Upper lobe of left lung (tissue), 6 donors: ENCODE measurements at regions not wholly inside any gene's neighbourhood (a gene's known extent, or its start where the extent isn't known, plus 50 kb on each side); places are given as distances from the start of the nearest gene placed in this dataset.
"Not testable (repeated sequence)": the region's sequence is repeated elsewhere in the genome, so short reads cannot be mapped to it uniquely, and the experiment has no call there.

Experiments used
- ATAC-seq, 2 donors: fragments of 200-7000 bp; cut with Tn5 transposase; one replicate each; pipeline ENCODE4 v1.9.1; 2022; ENCODE audit warnings: mild to moderate bottlenecking in 2 of 2, moderate library complexity in 2 of 2; ENCODE audit not compliant: low FRiP score in 2 of 2
- DNase-seq, 2 donors: peaks; one replicate each; pipeline ENCODE4 v3.0.0-alpha.2; 2019 to 2020
- H3K27ac ChIP-seq, 4 donors: fragments of 200-600 bp; sonication (generic); one replicate each; pipeline ENCODE4 v1.5.1; 2016 to 2019
- H3K27me3 ChIP-seq, 4 donors: fragments of 200-600 bp; sonication (generic); one replicate each; pipeline ENCODE4 v1.5.1; 2017 to 2019
- H3K36me3 ChIP-seq, 4 donors: fragments of 200-600 bp; sonication (generic); one replicate each; pipeline ENCODE4 v1.5.1; 2016 to 2019
- H3K4me1 ChIP-seq, 4 donors: fragments of 200-600 bp; sonication (generic); one replicate each; pipeline ENCODE4 v1.5.1; 2018 to 2019
- H3K4me3 ChIP-seq, 4 donors: fragments of 200-600 bp; sonication (generic); one replicate each; pipeline ENCODE4 v1.5.1; 2017 to 2019; ENCODE audit warnings: mild to moderate bottlenecking in 2 of 4, moderate library complexity in 1 of 4
- H3K9me3 ChIP-seq, 4 donors: fragments of 200-600 bp; sonication (generic); one replicate each; pipeline ENCODE4 v1.5.1; 2018 to 2019
- CTCF ChIP-seq, 6 experiments: fragments of 450-650 bp in 4 of 6; fragments of 200-600 bp in 2 of 6; sonication (generic) in 2 of 6; IDR thresholded peaks; one replicate each; pipeline ENCODE4 v1.5.1; 2016 to 2019; ENCODE audit warnings: antibody characterized with exemption in 6 of 6
- EP300 ChIP-seq, 4 donors: sonication (generic); formaldehyde crosslinking; IDR thresholded peaks; one replicate each; pipeline ENCODE4 v1.5.1; 2017; ENCODE audit warnings: antibody characterized with exemption in 4 of 4, control low read depth in 2 of 4
- POLR2A ChIP-seq, 4 donors: fragments of 450-650 bp; IDR thresholded peaks; one replicate each; pipeline ENCODE4 v1.5.1; 2016 to 2017; ENCODE audit warnings: antibody characterized with exemption in 4 of 4, mild to moderate bottlenecking in 2 of 4
- POLR2AphosphoS5 ChIP-seq, 2 donors: sonication (generic); formaldehyde crosslinking; IDR thresholded peaks; one replicate each; pipeline ENCODE4 v1.5.1; 2017; ENCODE audit warnings: antibody characterized with exemption in 2 of 2
- WGBS, 2 donors: methylation state at CpG; one replicate each; pipeline ENCODE4 v1.1.5; 2017 to 2018; 5-methylcytosine and 5-hydroxymethylcytosine counted together
- donor health status: DM: no; HTN: no; CAD: no; lungs with moderate emphysema.
- donor health status: DM: no; HTN: yes; CAD: no; lungs with severe emphysema.

- Histone ChIP-seq H3K9me3 (no peaks in the 10 kb centered on the region), H3K4me3 (no peak overlapping the region), H3K36me3 (no peaks in the 10 kb centered on the region), H3K27me3 (no peaks in the 10 kb centered on the region), H3K4me1 (no peaks in the 10 kb centered on the region), H3K27ac (no peak overlapping the region)
- ATAC-seq: no peak
- TF ChIP-seq EP300 (IDR thresholded peaks at IDR 0.05) (no peak), POLR2AphosphoS5 (IDR thresholded peaks at IDR 0.05) (no peak), POLR2A (IDR thresholded peaks at IDR 0.05) (no peak), CTCF (IDR thresholded peaks at IDR 0.05) (no peak)
- 65 to 100% methylated on average over 1 to 15 of the region's 17 CpGs for WGBS, 2 donors
- no peak for DNase-seq
Measured at GRCh38 chr14:105918496-105919262, 392.3 kb downstream of the TMEM121 start.

GRCh38 chr14:105919458-105920150 lies 393.2 kb downstream of the TMEM121 start:
- TF ChIP-seq CTCF (IDR thresholded peaks at IDR 0.05): no peak
- no peak for TF ChIP-seq POLR2AphosphoS5 (IDR thresholded peaks at IDR 0.05)
- TF ChIP-seq EP300 (IDR thresholded peaks at IDR 0.05): no peak
- TF ChIP-seq POLR2A (IDR thresholded peaks at IDR 0.05): no peak
- no peaks in the 10 kb centered on the region for H3K36me3 ChIP-seq
- WGBS, 2 donors: 85 to 89% methylated on average over 3 to 21 of the region's 21 CpGs

GRCh38 chr14:105920151-105920700 lies 393.8 kb downstream of the TMEM121 start:
- not testable (repeated sequence) for H3K9me3 ChIP-seq, H3K4me1 ChIP-seq, ATAC-seq, H3K36me3 ChIP-seq, H3K27ac ChIP-seq, H3K4me3 ChIP-seq, H3K27me3 ChIP-seq
- WGBS, 2 donors: 70 to 88% methylated on average over 3 to 9 of the region's 11 CpGs
- DNase-seq: peak in 1 of 2 donors; percentile 60

More at GRCh38 chr14:105919458-105920150, 393.2 kb downstream of the TMEM121 start:
- Histone ChIP-seq H3K9me3 (no peaks in the 10 kb centered on the region), H3K27ac (no peak overlapping the region), H3K27me3 (no peaks in the 10 kb centered on the region), H3K4me1 (no peaks in the 10 kb centered on the region), H3K4me3 (no peak overlapping the region)
- peak in 1 of 2 donors; percentile 53 for DNase-seq
- ATAC-seq: no peak

GRCh38 chr14:105920803-105921755 lies 394.7 kb downstream of the TMEM121 start:
- H3K4me1 ChIP-seq, ATAC-seq, H3K36me3 ChIP-seq, H3K27ac ChIP-seq, H3K27me3 ChIP-seq, H3K4me3 ChIP-seq, H3K9me3 ChIP-seq: not testable (repeated sequence)
- DNase-seq: peak in 1 of 2 donors; percentile 62
- 90 to 94% methylated on average over 19 to 20 of the region's 24 CpGs for WGBS, 2 donors

GRCh38 chr14:105921781-105922180 lies 395.4 kb downstream of the TMEM121 start:
- not testable (repeated sequence) for H3K36me3 ChIP-seq, ATAC-seq, DNase-seq, H3K27me3 ChIP-seq, H3K9me3 ChIP-seq, H3K27ac ChIP-seq, H3K4me3 ChIP-seq, H3K4me1 ChIP-seq
- WGBS, 2 donors: 60 to 68% methylated on average over 1 to 4 of the region's 4 CpGs

GRCh38 chr14:105923520-105924191 lies 397.3 kb downstream of the TMEM121 start:
- not testable (repeated sequence) for H3K36me3 ChIP-seq, DNase-seq, H3K4me1 ChIP-seq, H3K27me3 ChIP-seq, H3K9me3 ChIP-seq, H3K4me3 ChIP-seq, H3K27ac ChIP-seq, ATAC-seq
- 10 to 15% methylated on average over 1 of the region's 1 CpG for WGBS, 2 donors
